RWPE2 (cell line): ENCODE measurements at regions not wholly inside any gene's neighbourhood (a gene's known extent, or its start where the extent isn't known, plus 50 kb on each side); places are given as distances from the start of the nearest gene placed in this dataset.

Experiments used
- ATAC-seq: fragments of 200-7000 bp; cut with Tn5 transposase; 3 replicates; pipeline ENCODE4 v1.9.1; 2021; ENCODE audit warnings: low read depth
- DNase-seq: peaks from one replicate; pipeline ENCODE4 v3.0.0-alpha.2; 2020; ENCODE audit warnings: low spot score
- H3K27ac ChIP-seq: fragments of 450-650 bp; 2 replicates; pipeline ENCODE4 v1.5.1; 2017; ENCODE audit warnings: mild to moderate bottlenecking; ENCODE audit not compliant: poor library complexity, severe bottlenecking
- H3K27me3 ChIP-seq: fragments of 250-450 bp; sonication (Bioruptor Pico); 2 replicates; pipeline ENCODE4 v1.5.1; 2021; ENCODE audit warnings: mild to moderate bottlenecking, moderate library complexity; ENCODE audit not compliant: insufficient read depth, poor library complexity, severe bottlenecking
- H3K36me3 ChIP-seq: fragments of 250-450 bp; sonication (Bioruptor Pico); 2 replicates; pipeline ENCODE4 v1.5.1; 2020; ENCODE audit warnings: low read depth, mild to moderate bottlenecking, moderate library complexity
- H3K4me1 ChIP-seq: fragments of 250-450 bp; sonication (Bioruptor Pico); 2 replicates; pipeline ENCODE4 v1.5.1; 2021; ENCODE audit warnings: mild to moderate bottlenecking, moderate library complexity; ENCODE audit not compliant: insufficient read depth, poor library complexity, severe bottlenecking
- H3K4me3 ChIP-seq: fragments of 250-450 bp; sonication (Bioruptor Pico); 2 replicates; pipeline ENCODE4 v1.5.1; 2021; ENCODE audit warnings: mild to moderate bottlenecking, moderate library complexity; ENCODE audit not compliant: severe bottlenecking
- H3K9me3 ChIP-seq: fragments of 250-450 bp; sonication (Bioruptor Pico); 2 replicates; pipeline ENCODE4 v1.5.1; 2021; ENCODE audit warnings: mild to moderate bottlenecking, moderate library complexity; ENCODE audit not compliant: severe bottlenecking
- CTCF ChIP-seq: fragments of 450-650 bp; IDR thresholded peaks from one replicate; pipeline ENCODE4 v1.5.1; 2017; ENCODE audit warnings: mild to moderate bottlenecking, moderate library complexity; ENCODE audit not compliant: poor library complexity, severe bottlenecking

GRCh38 chr9:117926031-117926658 lies 221.9 kb downstream of the TLR4 start:
- Histone ChIP-seq H3K36me3 (no peaks in the 10 kb centered on the region), H3K27ac (no peak overlapping the region), H3K4me3 (no peak overlapping the region), H3K4me1 (no peaks in the 10 kb centered on the region), H3K9me3 (no peaks in the 10 kb centered on the region), H3K27me3 (no peaks in the 10 kb centered on the region)
- DNase-seq: no peak
- TF ChIP-seq CTCF: no peak
- peak; percentile 68; the same call in 2 of the 3 replicates for ATAC-seq

GRCh38 chr9:117927354-117927753 lies 223.2 kb downstream of the TLR4 start:
- no peak overlapping the region for H3K27ac ChIP-seq
- peak; percentile 8 for TF ChIP-seq CTCF
- ATAC-seq (no peak), DNase-seq (no peak)
- no peaks in the 10 kb centered on the region for H3K9me3 ChIP-seq
- no peaks in the 10 kb centered on the region for H3K4me1 ChIP-seq
- no peaks in the 10 kb centered on the region for H3K27me3 ChIP-seq
- H3K36me3 ChIP-seq: no peaks in the 10 kb centered on the region
- H3K4me3 ChIP-seq: no peak overlapping the region

DNA sequence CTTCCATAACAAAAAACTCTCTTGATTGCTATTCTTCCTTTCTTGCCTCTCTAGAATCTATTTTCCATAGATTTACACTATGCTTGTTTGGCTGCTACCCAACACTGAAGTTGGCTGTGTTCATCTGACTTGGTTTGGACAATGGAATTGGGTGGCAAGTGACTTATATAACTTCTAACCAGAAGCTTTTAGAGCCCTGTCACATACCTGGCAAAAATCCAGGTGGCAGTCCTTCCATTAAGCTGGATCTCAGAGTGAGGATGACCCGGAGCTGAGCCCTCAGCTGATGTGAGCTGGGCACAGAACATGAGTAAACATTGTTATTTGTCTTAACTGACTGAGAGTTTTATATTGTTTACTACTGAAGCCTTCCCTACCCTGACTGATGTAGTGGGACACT lies 225.7 kb downstream of the TLR4 start:
- no peaks in the 10 kb centered on the region for H3K36me3 ChIP-seq
- H3K4me3 ChIP-seq: no peak overlapping the region
- TF ChIP-seq CTCF: no peak
- DNase-seq (no peak), ATAC-seq (no peak)
- no peaks in the 10 kb centered on the region for H3K4me1 ChIP-seq
- H3K27ac ChIP-seq: no peak overlapping the region
- H3K9me3 ChIP-seq: no peaks in the 10 kb centered on the region
- no peaks in the 10 kb centered on the region for H3K27me3 ChIP-seq

- H3K36me3 ChIP-seq: no peaks in the 10 kb centered on the region
- no peaks in the 10 kb centered on the region for H3K9me3 ChIP-seq
- TF ChIP-seq CTCF: no peak
- H3K27me3 ChIP-seq: no peaks in the 10 kb centered on the region
- no peak for ATAC-seq
- no peak overlapping the region for H3K27ac ChIP-seq
- no peak overlapping the region for H3K4me3 ChIP-seq
- H3K4me1 ChIP-seq: no peaks in the 10 kb centered on the region
- DNase-seq: no peak
Measured at GRCh38 chr9:117932585-117932984, 228.4 kb downstream of the TLR4 start.
